OCI-LY7 (cell line): ENCODE measurements at regions not wholly inside any gene's neighbourhood (a gene's known extent, or its start where the extent isn't known, plus 50 kb on each side); places are given as distances from the start of the nearest gene placed in this dataset.

Source experiments
- CTCF ChIP-seq: fragments of 200-600 bp; sonication (generic); conservative IDR thresholded peaks from 2 replicates; pipeline ENCODE4 v1.5.1; 2014; ENCODE audit warnings: mild to moderate bottlenecking, antibody characterized with exemption, low read length, moderate library complexity, mixed read lengths
- EZH2phosphoT487 ChIP-seq: fragments of 200-600 bp; sonication (generic); IDR thresholded peaks from 2 replicates; pipeline ENCODE4 v1.6.1; 2018; ENCODE audit warnings: low read depth, borderline replicate concordance, mild to moderate bottlenecking, mixed run types, antibody characterized with exemption, low read length, moderate library complexity, mixed read lengths

GRCh38 chr4:127538016-127538415 is 94.7 kb upstream of the INTU start:
- TF ChIP-seq CTCF (no peak), EZH2phosphoT487 (no peak)
